Renal pelvis (tissue), 1 donor: ENCODE measurements at regions not wholly inside any gene's neighbourhood (a gene's known extent, or its start where the extent isn't known, plus 50 kb on each side); places are given as distances from the start of the nearest gene placed in this dataset.

Source experiments
- DNase-seq: peaks from one replicate; pipeline ENCODE4 v3.0.0-alpha.2; 2013

DNA sequence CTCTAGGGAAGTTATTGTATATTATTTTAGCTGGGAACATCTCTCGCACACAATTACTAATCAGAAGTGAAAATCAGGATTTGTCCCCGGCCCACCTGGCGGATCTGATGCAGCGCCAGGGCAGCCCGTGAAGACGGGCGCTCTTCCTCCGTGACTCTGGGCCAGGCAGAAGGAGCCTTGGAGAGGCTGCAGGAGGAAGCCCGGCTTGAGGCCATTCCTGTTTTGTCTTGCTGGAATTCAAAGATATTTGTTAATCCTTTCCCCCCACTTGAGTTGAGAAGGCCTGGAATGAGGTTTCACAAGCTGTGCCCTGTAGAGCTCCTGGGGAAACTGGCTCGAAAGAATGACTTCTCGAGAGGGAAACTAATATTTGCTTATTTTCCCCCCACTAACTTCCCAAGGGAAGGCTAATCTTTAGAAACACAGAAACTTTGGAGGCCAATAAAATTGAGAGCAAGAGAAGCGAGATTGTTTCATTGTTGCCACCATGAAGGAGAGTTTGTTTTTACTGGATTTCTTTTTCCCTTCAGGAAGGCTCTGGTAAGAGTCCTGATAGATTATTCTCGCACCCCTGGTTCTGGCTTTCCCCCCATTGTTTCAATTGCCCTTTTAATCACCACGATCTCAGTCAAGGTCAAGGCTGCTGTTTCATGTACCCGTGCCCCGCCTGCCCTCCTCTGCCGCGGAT is 92.8 kb upstream of the SEPTIN5 start:
- DNase-seq: no peak

DNA sequence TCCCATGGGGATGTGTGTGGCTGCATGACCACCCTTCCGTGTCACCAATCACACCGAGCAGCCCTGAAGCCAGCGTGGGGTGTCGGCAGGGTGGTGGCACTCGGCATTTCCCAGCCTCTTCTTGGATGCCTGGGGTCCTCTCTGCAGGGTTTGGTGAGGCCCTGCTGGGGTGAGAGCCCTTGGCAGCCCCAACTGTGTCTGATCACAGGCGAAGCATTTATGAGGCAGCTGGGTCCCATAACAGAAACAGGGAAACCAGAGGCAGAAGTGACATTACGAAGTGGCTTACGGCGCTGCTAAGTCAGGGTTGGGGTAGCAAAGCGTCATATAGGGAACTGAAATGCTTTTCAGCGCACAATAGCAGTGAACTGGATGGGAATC is 92.3 kb upstream of the SEPTIN5 start:
- DNase-seq: no peak

DNA sequence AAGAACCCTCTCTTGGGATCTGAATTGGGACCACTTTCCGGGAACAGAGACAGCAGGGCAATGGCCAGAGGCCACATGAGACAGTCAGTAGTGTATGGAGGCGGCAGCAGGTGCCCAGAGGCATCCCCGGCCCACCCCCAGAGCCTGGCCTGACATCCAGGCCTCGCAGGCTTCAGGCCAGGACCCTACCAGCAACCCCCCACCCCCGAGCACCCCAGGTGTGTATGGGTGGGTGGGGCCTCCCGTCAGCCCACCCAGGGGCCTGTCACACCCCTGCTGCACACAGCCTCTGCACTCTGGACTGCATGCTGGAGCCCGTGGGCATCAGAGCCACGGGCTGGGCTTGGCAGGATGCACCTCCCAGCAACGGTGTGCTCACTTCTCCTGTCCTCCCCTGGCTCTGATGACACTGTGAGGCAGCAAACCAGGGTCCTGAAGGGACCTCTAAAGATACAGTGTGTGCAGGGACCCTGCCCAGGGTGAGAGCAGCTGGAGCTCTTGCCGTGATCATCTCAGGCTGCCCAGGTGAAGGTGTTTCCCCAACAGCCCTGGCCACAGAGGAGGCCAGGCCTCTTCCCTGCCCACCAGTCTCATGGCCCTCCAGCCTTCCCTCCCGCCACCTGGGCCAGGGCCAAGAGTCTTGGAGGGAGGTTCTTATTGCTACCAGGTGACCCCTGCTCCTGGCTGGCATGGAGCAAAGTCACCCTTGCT is 88.8 kb upstream of the SEPTIN5 start:
- no peak for DNase-seq

DNA sequence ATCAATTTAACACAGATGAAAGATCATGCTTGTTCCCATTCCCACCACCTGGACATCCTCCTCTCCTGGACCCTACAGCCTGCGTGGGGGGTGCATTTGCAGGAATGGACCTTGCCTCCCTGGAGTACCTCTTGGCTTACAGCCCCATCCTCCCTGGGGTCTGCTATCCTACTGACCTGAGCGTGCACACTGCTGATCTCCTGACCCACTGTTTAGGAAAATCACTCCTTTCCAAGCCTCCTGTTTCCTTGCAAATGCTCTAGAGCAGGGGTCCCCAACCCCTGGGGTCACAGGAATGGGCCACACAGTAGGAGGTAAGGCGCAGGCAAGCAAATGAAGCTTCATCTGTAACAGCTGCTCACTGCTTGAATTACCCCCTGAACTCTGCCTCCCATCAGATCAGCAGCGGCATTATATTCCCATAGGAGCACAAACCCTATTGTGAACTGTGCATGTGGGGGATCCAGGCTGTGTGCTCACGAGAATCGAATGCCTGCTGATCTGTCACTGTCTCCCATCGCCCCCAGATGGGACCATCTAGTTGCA is 88.2 kb upstream of the SEPTIN5 start:
- no peak for DNase-seq

DNA sequence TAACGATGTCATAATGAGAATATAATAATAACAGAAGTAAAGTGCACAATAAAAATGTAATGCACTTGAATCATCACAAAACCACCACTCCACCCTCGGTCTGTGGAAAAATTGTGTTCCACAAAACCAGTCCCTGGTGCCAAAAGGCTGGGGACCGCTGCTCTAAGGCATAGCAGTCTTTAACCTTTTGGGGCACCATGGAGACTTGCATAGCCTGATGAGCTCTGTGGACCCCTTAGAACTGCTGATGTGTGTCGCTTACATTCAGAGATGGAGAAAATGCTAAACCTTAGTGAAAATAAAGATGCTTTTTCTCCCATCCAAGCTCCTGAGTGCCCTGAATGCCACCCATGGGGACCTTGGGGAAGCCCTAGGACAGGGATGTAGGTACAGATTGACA is 87.6 kb upstream of the SEPTIN5 start:
- no peak for DNase-seq

DNA sequence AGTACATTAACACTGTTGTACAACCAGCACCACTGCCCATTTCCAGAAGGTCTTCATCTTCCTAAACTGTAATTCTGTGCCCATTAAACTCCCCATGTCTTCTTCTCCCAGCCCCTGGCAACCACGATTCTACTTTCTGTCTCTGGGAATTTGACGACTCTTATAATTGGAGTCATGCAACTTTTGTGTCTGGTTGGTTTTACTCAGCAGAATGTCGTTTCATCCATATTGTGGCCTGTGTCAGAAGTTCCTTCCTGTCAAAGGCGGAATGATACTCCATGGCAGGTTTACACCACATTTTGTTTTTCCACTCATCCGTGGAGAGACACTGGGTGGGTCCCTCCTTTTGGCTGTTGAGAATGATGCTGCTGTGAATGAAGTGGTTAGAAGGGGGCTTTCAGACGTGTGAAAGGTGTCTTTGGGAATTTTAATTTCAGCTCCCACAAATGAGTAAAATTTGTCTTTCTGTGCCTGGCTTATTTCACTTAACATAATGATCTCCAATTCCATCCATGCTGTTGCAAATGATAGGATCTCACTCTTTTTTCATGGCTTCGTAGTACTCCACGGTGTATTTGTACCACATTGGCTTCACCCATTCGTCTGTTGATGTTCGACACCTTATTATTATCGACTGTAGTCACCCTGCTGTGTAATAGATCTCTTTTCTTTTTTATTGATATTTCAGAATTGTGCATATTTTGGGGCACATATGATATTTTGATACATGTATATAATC is 86.1 kb upstream of the SEPTIN5 start:
- no peak for DNase-seq

DNA sequence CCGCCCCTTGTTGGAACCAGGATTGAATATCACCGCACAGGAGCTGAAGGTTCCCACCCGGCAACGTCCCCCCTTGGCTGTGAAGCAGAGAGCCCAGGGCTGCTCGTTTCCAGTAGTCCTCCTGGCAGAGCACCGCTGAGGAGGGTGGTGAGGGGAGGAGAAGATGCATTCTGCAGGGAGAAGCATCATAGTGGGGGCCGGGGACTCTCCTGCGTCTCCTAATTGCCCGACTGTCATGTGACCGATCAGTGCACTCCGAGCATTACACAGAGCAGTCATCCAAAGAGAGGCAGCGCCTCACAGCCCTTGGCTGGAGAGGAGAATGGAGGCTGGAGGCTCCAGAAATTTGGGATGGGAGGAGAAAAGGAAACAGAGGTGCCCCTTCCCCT is 85.0 kb upstream of the SEPTIN5 start:
- no peak for DNase-seq

DNA sequence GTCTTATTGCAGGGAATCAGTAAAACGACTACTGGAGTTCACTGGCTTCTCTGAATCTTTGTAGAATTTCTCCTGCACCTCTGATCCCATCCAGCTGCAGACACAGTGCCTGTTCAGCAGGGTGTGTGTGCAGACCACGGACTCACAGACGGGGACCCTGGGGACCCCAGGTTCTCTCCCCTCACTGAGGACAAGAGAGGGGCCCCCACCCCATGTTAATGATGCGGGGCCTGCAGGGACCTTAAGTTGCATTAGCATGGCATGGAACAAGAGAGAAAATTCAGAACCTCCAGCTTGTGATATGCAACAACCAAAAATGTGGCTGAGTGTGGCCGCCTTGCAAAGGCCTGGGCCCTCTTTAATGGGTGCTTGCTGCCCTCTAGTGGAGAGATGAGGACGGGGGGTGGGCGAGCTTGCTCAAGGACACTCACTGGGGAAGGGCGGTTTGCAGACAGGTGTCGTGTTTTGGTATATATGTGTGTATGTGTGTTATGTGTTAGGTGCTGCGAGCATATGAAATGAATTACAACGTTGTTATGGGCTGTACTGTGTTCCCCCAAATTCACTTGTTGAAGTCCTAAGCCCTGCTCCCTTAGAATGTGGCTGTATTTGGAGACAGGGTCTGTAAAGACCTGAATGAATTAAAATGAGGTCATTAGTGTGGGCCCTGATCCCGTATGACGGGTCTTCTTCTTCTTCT is 84.4 kb upstream of the SEPTIN5 start:
- peak; percentile 84 for DNase-seq

DNA sequence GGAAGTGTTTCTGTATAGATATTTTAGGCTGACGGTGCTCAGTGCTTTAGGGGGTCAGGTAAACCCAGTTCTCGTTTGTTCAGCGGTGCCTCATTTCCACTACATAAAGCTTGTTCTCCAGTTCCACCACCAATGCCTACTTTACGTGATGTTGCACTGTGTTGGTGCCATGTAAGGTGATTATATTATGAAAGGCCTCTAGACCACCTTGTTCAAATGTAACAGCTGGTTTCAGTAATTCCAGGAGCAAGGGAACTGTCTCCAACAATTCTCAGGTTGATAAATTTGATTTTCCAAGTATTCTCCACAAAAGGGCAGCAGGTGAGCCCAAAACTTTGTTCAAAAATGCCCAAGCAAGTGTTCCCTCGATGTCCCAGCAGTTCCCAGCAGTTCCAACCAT is 83.7 kb upstream of the SEPTIN5 start:
- no peak for DNase-seq

DNA sequence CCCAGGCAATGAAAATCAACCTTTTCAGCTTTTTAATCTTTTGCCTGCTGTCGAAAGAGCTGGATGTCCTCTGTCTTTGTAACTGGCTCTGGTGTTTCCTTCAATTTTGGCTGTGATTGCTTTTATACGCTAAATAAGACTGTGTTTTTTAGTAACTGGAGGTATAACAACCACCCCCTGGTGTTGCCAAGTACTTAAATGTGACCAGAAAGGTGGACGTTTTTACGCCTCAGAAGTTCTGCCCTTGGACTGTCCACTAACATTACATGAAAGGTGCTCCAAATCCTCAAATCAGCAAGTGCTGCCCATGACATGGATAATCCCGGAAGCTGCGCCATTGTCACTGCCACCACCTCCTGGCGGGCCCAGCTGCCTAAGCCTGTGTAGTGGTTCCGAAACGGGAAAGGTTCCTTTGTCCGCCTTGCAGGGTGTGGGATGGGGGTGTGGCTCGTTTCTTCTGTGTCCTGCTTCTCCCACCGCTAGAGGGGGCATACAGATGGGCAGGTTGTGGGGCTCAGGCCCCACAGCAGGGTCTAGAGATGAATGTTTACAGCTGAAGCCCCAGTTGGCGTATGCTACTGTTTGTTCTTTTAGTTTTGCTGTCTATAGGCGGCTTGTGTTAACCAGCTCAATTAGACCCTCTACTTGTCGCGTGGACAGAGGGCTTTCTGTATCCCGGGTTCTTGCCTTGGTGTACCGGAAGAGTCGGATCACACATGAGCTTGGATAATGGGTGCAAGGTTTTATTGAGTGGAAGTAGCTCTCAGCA is 82.2 kb upstream of the SEPTIN5 start:
- no peak for DNase-seq

DNA sequence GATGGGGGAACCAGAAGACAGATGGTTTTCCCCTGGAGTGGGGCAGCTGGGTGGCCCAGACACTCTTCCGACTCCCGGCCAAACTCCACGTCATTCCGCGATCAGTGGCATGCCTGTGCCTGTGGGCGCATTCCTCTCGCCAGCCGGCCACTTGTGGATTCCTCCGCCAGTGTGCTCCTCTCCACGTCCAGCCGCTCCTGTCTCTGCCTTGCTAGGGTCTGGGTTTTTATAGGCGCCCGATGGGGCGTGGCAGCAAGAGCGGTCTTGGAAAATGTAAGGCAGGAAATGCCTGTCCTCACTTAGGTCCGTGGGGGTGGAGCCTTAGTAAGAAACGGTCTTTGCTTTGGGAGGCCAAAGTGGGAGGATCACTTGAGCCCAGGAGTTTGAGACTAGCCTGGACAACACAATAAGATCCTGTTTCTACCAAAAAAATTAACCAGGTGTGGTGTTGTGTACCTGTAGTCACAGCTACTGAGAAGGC is 81.6 kb upstream of the SEPTIN5 start:
- no peak for DNase-seq

DNA sequence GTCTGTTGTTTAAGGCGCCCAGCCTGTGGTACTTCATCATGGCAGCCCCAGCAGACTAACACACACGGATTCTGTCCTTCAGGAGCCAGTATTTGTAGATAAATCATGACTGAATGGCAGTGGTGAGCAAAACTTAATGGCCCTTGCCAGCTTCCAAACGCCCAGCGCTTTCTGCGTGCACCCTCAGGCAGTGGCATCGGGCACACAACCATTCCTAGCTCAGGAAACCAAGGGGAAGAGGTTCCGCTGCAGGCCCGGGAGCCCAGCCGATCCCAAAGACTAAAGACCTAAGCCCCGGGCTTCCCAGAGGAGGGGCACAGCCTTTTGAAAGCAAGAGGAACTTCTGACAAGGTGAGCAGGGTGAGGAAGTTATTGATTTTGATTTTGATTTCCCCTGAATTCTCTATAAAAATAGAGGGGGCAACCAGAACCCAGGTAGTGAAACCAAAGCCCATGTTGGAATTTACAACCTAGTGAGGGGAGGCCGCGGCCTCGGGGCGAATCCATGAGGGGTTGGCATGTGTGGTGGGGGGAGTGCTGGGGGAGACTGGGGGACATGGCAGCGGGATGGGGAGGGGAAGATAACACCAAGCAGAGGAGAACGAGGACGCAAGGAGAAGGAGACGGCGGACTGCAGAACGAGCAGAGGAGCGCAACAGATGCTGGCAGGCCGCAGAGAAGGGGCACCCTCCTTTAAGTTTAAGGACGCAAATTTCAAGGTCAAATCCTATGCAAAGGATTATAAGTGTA is 79.9 kb upstream of the SEPTIN5 start:
- DNase-seq: no peak

DNA sequence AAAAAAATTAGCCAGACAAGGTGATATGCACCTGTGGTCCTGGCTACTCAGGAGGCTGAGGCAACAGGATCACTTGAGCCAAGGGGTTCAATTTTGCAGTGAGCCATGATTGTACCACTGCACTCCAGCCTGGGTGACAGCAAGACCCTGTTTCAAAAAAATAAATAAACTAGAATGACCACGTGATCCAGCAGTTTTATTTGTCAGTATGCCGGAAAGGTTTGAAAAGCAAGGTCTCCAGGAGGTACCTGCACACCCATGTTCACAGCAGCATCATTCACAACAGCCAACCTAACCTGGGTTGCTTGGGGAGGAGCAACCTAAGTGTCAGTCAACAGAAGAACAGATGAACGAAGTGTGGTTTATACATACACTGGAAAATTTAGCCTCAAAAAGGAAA is 78.7 kb upstream of the SEPTIN5 start:
- no peak for DNase-seq

DNA sequence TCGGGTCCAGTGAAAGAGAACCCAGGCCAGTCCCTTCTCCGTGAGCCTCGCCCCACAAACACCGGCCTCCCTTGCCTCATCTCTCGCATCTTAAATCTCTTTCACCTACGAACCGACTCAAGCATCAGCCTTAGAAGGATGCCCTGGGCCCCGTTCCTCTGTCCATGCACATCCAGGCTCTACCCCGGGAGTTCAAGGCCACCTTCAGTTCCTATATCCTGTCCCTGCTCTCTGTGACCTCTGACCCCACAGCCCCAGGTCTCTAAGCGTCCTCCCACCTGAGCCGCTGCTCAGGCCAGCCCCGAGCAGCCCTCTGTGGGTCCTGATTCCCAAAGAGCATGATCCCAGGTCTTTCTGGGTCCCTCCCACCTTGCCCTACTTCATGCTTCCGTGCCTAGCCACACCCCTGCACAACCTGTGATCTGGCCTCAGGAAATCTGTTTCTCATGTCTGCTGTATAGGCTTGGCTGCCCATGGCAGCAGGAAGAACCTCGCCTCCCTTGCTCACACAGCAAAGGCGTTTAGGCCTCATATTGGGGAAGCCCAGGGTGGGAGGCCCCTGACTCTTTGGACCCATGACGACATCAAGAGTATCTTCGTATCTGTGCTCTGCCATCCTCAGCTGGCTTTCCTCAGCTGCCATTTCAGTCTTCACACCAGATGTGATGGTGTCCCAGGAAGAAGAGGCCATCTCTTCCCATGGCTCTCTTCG is 77.5 kb upstream of the SEPTIN5 start:
- DNase-seq: no peak

DNA sequence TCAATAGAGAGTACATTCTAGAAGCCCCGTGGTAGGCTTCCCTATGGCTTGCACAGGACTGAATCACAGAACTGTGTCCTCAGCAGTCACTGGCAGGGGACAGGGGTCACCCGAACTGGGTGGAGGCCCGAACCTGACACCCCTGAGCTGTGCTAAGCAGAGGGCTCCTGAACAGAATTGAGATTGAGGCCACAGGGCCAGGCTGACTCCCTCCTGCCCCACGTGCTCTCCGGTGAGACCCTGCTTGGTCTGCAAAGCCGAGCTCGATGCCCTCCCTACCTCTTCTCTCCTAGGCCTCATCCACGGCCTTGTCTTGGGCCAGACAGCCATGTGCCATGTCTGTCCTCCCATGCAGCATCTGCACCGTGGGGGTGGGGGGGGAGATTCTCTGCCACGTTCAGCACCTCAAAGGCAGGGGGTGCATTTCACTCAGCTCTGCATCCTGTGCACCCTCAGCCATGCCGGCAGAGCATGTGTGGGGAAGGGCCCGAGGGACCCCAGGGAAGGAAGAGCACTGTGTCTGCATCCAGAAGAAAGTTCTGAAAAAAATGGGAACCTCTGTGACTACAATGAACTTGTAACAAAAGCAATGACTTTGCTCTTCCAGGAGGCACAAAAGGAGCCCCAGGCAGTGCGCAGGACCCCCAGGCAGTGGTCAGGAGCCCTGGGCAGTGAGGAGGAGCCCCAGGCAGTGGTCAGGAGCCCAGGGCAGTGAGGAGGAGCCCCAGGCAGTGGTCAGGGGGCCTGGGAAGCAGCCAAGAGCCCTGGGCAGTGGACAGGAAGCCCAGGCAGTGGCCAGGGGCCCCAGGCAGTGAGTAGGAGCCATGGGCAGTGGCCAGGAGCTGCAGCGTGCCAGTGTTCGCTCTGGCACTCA is 76.7 kb upstream of the SEPTIN5 start:
- no peak for DNase-seq

DNA sequence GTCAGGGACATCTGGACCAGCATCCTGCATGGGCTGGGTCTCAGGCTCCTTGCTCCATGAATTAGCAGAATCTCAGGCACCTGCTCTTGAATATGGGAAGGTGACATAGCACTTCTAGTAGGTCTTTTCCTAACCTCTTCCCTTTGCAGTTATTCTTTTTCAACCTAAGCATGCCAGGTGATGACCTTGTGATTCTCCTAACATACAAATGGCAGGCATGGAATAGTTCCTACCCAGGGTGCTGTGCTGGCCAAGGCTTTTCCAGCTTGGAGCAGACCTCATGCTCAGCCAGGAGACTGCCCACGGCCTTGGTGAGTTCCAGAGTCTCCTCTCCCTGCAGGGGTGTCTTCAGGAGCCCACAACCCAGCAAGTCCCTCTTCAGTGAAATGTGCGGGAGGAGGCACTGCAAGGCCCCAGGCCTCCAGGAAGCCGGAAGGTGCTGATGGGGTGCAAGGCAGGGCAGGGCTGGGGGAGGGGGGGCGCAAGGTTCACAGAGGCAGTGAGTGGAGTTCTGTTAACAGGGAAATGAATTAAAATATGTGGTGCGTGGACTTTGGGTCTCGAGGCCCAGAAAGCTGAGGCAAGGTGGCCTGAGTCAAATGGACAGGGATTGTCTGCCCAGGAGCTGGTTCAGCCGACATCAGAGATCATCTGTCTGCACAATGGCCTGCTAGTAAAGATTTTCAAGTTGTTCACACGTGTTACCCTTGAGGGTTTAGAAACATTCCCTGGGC is 75.9 kb upstream of the SEPTIN5 start:
- no peak for DNase-seq

DNA sequence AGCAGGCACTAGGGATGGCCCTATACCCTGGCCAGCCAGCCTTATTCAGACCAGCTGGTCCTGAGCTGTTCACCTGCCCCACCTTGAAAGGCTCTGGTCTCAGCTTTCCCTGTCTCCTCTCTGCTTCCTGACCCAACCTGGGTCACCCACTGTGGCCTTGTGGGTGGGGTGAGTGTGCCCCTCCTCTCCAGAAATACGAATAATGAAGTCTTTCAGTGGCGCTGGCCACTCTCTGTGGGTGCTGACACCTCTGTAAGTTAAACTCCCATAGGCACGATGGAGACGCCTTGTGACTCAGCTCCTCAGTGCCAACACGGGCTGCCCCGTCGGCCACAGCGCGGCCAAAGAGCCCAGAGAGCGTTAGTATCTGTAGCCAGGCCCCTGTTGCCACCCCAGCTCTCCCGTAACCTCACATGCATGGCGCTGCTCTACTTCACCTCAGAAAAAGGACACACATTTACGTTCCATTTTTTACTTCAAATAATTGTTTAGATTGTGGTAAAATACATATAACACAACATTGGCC is 74.6 kb upstream of the SEPTIN5 start:
- no peak for DNase-seq

DNA sequence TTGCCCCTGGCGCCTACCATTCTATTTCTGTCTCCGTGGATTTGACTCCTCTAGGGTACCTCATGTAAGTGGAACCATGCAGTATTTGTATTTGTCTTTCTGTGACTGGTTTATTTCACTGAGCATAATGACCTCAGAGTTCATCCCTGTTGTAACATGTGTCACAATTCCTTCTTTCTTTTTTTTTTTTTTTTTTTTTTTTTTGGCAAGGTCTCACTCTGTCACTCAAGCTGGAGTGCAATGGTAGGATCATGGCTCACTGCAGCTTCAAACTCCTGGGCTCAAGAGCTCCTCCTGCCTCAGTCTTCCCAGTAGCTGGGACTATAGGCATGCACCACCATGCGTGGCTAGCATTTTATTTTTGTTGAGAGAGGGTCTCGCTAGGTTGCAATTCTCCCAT is 74.0 kb upstream of the SEPTIN5 start:
- DNase-seq: no peak
